ENCODE measurements at regions not wholly inside any gene's neighbourhood (a gene's known extent, or its start where the extent isn't known, plus 50 kb on each side); places are given as distances from the start of the nearest gene placed in this dataset.

DNA sequence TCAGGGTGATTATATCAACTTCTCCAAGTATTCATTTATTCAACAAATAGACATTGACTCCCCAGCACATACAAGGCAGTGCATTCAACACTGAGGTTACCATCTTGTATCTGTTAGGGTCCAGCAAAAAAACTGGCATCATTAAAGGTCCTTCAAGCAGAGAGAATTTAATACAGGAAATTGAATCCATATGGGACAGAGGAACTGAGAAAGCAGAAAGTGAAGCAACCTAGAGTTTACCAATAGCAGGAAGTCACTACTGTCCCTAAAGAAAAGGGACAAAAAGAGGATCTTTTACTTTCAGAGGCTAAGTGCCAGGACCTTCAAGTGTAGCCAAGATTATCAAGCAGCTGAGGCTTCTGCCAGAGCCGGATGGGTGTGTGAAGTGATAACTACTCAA, 237.8 kb upstream of the TBX3 start:
- Histone ChIP-seq H3K36me3 (ENCODE audit: control insufficient read depth in 1 of 2, insufficient read depth in 2 of 2, low read length in 2 of 2) (no peaks in the 10 kb centered on the region), H4K20me1 (ENCODE audit: insufficient read depth) (no peaks in the 10 kb centered on the region), H3K27ac (ENCODE audit: low read depth, low read length) (no peak overlapping the region), H3K4me2 (ENCODE audit: low read length) (no peak overlapping the region), H3K9me3 (ENCODE audit: control insufficient read depth in 1 of 2, insufficient read depth in 1 of 2, low read depth in 1 of 2, low read length in 2 of 2) (no peaks in the 10 kb centered on the region), H3K79me2 (ENCODE audit: insufficient read depth, low read length) (no peaks in the 10 kb centered on the region), H3K9me2 (ENCODE audit: insufficient read depth) (no peaks in the 10 kb centered on the region), H3K4me3 (replicated peaks in 1 of 2; ENCODE audit: low read depth in 1 of 2, low read length in 2 of 2) (no peak overlapping the region), H3K4me1 (ENCODE audit: control insufficient read depth in 1 of 2, insufficient read depth in 2 of 2, low read length in 2 of 2) (peaks cover 0 to 10% of the 10 kb centered on the region in 2 experiments; a peak in 1 of 4 replicates), H3K27me3 (ENCODE audit: insufficient read depth, low read length) (no peaks in the 10 kb centered on the region), H2AFZ (ENCODE audit: low read depth, low read length, poor library complexity, severe bottlenecking) (no peak overlapping the region), H3K9ac (ENCODE audit: low read length) (no peak overlapping the region)
- RAD21 ChIA-PET (ENCODE audit: low non-redundant PET in 1 of 2, low total read pairs in 2 of 2, uncharacterized antibody in 2 of 2, unreplicated experiment in 2 of 2): no interaction called here
- TF ChIP-seq CBX3 (IDR thresholded peaks at IDR 0.05; ENCODE audit: low read depth) (no peak), CEBPB (IDR thresholded peaks at IDR 0.05; ENCODE audit: low read depth) (no peak), ZNF274 (IDR thresholded peaks at IDR 0.05; ENCODE audit: low read depth, low read length) (no peak), ELF1 (IDR thresholded peaks at IDR 0.05; ENCODE audit: borderline replicate concordance, low read depth) (no peak), JUND (IDR thresholded peaks at IDR 0.05) (no peak), ZFX (IDR thresholded peaks at IDR 0.05) (no peak)
- TF ChIP-seq, protein P1, sequence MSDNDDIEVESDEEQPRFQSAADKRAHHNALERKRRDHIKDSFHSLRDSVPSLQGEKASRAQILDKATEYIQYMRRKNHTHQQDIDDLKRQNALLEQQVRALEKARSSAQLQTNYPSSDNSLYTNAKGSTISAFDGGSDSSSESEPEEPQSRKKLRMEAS (IDR thresholded peaks at IDR 0.05): no peak
- ATAC-seq (no peak), DNase-seq (ENCODE audit: low read depth, low spot score) (no peak)
- intact Hi-C loops (cut with micrococcal nuclease): no loop called here
- CTCF ChIA-PET: no interaction called here
- POLR2A ChIA-PET: no interaction called here
- BruUV-seq (replicated peaks): no TSS peak

DNA sequence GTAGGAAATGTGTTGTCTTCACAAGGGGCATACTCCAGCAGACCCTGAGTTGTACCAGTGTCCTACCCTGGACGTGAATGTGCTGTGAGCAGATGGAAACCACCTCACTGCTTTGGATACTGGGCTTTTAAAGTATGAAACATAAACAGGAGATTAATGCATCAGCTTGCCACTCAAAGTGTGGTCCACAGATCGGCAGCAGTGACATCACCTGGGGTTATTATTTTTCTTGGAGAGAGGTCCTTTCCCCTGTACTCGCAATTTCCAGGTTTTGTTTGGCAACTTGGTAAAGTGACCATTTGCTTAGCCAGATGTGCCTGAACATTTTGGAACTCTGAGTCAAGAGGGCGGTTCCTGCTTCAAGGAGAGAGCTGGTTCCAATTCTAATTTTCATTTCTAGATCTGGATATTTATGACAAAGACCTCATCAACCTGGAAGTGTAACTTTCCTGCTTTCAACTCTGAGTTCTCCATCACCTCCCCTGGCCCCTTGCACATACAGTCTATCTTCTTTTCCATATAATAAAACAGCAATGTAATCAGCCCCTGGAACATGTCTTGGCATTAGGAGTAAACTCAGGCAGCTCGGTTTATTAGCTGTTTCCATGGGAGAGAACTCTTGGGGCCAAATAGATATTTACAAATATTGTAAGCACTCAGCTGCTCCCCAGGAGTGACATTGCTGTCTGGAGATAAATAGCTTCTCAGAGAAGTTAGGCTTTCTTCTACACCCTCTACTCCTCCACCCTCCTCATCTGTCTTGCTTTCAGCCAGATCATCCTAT, 237.0 kb upstream of the TBX3 start:
- ATAC-seq: no peak
- H3K27ac ChIP-seq (ENCODE audit: low read depth, low read length): no peak overlapping the region
- H3K9ac ChIP-seq (ENCODE audit: low read length): no peak overlapping the region
- H3K9me2 ChIP-seq (ENCODE audit: insufficient read depth): no peaks in the 10 kb centered on the region
- H2AFZ ChIP-seq (ENCODE audit: low read depth, low read length, poor library complexity, severe bottlenecking): no peak overlapping the region
- no peaks in the 10 kb centered on the region for H3K27me3 ChIP-seq (ENCODE audit: insufficient read depth, low read length)
- POLR2A ChIA-PET: no interaction called here
- no peaks in the 10 kb centered on the region for H3K9me3 ChIP-seq (ENCODE audit: control insufficient read depth in 1 of 2, insufficient read depth in 1 of 2, low read depth in 1 of 2, low read length in 2 of 2)
- H3K79me2 ChIP-seq (ENCODE audit: insufficient read depth, low read length): no peaks in the 10 kb centered on the region
- intact Hi-C loops (cut with micrococcal nuclease): no loop called here
- RAD21 ChIA-PET (ENCODE audit: low non-redundant PET in 1 of 2, low total read pairs in 2 of 2, uncharacterized antibody in 2 of 2, unreplicated experiment in 2 of 2): no interaction called here
- H3K36me3 ChIP-seq (ENCODE audit: control insufficient read depth in 1 of 2, insufficient read depth in 2 of 2, low read length in 2 of 2): no peaks in the 10 kb centered on the region
- no peak overlapping the region for H3K4me2 ChIP-seq (ENCODE audit: low read length)
- TF ChIP-seq TCF7L2 (IDR thresholded peaks at IDR 0.05; ENCODE audit: borderline replicate concordance, extremely low read depth, insufficient read depth, insufficient read length): no peak
- no peak for TF ChIP-seq SRF (IDR thresholded peaks at IDR 0.05; ENCODE audit: low read depth)
- TF ChIP-seq ZNF274 (IDR thresholded peaks at IDR 0.05; ENCODE audit: low read depth, low read length): no peak
- DNase-seq (ENCODE audit: low read depth, low spot score): no peak
- peaks cover 0 to 16% of the 10 kb centered on the region in 2 experiments; a peak in 2 of 4 replicates for H3K4me1 ChIP-seq (ENCODE audit: control insufficient read depth in 1 of 2, insufficient read depth in 2 of 2, low read length in 2 of 2)
- no peaks in the 10 kb centered on the region for H4K20me1 ChIP-seq (ENCODE audit: insufficient read depth)
- CTCF ChIA-PET: no interaction called here
- no TSS peak for BruUV-seq (replicated peaks)
- no peak overlapping the region for H3K4me3 ChIP-seq (replicated peaks in 1 of 2; ENCODE audit: low read depth in 1 of 2, low read length in 2 of 2)

Measured in HCT116 (cell line).